Hindlimb muscle (tissue), 1 donor: ENCODE measurements at regions not wholly inside any gene's neighbourhood (a gene's known extent, or its start where the extent isn't known, plus 50 kb on each side); places are given as distances from the start of the nearest gene placed in this dataset.
A peak's percentile ranks its signal among the peaks of the same experiment; 100 is the strongest.
"Not testable (repeated sequence)": the region's sequence is repeated elsewhere in the genome, so short reads cannot be mapped to it uniquely, and the experiment has no call there.

Experiments
- DNase-seq: peaks from one replicate; pipeline ENCODE4 v3.0.0-alpha.2; 2013

DNA sequence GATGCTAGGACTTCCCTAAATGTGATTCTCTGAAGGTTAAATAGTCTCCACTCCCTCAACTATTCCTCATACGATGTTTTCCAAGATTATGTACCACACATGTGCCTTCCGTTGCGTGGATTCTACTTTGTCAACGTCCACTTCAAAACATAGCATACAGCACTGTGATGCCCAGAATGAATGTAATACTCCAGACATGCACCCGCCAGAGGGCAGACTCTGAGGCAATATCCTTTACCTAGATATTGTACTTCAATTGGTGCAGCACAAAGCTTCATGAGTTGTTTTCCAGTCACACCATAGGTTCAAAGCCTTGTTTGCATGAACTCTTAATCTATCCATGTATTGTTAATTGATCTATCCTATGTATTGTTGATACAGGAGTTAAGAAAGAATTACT is 201.0 kb upstream of the NABP1 start:
- no peak for DNase-seq

DNA sequence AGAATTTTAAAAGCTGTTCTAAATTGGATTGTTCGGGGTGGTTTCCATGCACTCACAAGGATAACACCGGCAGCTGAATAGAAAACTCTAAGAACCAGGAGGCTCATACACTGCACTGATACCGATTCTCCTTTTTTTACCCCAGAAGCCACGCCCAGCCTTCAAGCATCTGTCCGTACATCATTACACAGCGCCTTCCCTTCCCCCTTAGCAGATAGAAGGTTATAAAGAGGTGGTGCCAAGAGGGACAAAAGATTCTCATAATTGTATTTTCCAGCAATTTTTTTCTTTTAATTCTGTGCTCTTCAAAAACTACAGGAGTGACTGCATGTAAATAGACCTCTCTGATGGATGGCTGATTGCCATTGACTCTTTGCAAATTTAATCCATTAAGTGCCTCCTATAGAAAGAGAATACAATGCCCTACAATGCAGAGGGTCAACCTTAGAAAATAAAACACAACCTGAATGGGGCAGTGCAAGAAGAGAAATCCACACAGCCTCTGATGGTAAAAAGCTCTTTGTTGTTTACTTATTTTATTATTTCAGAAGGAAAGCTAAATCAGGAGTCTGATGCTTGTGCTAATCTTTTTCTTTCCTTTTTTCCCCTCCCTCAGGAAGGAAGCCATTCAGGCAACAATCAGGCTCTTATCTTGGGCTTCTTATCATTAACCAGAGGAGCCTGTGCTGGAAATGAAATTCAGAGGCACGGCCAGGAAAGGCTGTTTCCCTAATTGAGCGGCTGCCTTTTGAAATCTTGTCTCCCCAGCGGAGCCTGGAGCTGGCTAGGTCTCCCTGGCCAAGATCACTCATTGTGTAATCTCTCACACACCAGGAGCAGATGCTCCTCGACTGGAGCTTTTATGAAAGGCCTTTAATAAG is 198.9 kb upstream of the NABP1 start:
- DNase-seq, result no peak

DNA sequence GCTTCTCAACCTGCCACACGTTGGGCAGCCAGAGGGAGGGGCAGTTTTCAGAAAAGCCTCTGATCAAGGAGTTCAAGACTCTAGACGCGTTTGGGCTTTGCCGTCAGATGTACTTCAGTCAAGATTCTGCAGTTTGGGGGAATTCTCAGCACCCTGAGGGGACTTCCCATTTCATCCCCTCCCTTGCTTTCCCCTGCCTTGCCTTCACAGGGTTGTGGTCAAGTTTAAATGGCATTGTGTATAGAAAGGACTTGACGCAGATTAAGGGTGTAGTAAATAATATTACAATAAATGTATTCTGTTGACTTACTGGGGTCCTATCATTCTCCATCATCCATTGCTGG is 198.3 kb upstream of the NABP1 start:
- no peak for DNase-seq

DNA sequence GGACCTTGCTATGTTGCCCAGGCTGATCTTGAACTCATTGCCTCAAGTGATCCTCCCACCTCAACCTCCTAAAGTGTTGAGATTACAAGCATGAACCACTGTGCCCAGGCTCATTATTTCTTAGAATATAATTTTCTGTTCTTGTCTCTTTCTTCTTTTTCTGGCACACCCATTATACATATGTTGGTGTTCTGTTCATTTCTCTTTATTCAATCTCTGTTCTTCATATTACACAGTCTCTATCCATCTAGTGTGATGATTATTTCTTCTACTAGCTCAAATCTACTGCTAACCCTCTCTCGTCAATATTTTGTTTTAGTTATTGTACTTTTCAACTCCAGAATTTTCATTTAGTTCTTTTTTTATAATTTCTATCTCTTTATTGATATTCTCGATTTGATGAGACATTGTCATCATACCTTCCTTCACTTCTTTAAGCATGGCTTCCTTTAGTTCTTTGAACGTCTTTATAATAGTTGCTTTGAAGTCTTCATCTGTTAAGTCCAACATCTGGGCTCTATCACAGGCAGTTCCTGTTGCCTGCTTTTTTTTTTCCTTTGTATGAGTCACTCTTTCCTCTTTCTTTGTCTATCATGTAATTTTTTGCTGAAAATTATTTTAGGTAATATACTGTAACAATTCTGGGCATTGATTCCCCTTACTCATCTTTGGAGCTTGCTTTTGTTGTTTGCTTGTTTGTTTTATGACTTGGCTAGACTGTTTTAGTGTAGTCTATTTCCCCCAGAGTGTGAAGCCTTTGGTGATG is 196.4 kb upstream of the NABP1 start:
- DNase-seq, result no peak

DNA sequence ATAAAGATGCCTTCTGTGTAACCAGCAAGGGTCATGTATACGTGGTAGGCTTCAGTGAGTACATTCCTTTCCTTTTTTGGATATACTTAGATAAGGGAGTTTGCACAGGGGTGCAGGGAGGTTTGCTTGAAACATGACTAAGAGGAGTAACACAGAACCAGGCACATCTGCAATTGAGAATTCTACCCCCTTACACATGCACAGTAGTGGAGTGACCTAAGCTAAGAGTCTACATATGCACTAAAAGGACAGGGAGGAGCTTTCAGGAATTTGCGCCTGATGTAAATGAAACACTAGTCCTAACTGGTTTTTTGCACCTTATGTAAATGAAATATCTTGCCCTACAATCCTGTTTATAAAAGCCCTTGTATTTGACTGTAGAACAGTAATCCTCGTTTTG is 194.8 kb upstream of the NABP1 start:
- no peak for DNase-seq

DNA sequence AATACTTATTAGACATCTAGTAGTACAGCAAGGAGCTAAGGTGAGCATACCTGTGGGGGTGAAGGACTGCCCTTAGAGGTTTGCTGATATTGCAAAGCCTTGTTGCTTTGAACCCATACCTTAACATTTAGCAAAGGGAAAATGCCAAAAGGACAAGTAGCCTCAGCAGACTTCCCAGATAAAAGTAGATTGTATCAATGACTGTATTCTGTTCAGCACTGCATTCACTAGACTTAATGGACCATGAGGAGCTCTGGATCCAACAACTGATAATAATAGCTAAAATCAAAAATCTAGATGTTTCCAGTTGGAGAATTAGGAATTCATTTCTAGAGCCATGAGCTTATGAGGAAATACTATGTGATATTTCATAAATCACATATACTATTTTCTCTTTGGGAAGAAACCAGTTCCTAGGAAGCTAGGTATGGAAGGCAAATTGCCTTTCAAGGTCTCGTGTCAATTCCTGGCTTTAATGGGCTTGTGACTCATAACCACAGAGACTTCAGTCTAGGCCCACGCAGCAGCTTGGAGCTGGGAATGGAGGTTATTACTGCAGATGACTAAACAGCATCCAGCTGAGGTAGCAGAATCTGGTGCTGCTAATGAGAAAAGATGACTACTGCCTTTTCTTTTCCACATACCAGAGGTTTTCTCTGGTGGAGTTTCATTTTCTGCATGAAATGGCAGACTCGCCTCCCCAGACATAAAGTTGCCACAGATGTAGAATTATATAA is 191.2 kb upstream of the NABP1 start:
- no peak for DNase-seq

DNA sequence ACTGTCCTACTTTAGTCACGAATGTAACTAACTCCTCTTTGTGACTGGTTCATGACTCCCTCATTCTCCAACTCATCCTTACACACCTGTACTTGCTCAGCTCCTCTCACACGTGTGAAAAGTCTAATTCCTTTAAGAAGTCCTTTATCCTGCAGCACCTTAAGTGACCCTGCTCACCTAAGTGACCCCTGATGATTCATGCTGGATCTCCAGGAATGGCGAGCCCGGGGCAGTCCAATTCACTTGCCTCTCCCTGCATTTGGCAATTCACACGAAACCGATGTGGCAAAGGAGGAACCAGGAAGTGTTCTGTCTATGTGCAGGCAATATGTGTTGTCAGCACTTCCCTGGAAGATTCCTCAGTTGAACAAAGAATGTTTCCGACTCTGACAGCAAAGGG is 189.8 kb upstream of the NABP1 start:
- DNase-seq, result no peak

DNA sequence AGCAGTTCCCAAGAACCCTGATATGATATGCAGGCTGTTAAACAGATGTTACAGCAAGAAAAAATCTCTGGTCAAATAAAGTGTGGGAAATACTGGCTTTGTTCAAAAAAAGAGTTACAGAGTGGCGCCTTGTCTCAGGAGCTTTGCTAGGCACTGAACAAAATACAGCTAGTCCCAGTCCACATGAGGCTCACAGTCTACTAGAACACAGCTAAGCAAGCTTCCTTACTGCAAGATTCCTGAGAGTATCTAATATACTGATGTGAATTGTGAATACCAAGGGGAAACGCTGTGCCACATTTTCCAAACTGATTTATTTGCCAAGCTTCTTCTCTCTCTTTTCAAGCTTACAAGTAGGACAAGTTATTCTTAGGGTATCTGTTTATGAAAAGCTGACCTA is 188.8 kb upstream of the NABP1 start:
- DNase-seq, result no peak

DNA sequence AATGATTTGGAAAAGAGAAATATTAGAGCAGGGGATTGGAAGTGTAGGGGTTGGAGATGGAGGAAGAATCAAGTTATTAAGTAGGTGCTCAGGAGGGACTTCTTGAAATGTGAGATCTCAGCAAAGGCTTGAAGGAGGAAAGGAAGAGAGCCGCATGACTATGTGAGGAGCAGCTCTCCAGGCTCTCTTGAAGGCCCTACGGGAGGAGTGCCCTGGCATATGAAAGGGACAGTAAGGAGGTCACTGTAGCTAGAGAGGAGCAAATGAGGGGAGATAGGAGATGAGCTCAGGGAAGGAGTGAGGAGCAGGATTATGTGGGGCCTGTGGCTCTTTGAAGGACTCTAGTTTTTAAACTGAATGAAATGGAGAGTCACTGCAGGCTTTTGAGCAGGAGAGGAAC is 181.1 kb upstream of the NABP1 start:
- no peak for DNase-seq

DNA sequence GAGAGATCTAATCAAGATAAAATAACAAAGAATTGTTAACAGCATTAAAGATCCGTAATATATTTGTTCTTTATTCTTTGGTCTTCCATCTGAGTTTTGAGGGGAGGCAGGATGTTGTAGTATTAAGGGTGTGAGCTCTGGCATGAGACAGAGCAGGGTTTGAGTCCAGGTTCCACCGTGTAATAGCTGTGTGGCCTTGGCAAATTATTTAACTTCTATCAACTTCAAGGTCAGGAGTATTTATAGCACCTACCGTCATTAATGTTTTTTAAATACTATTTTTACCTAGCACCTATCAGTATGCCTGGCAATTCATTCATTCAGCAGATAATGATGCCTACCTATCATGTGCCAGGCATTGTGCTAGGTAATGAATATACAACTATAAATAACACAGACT is 180.1 kb upstream of the NABP1 start:
- DNase-seq, result no peak

DNA sequence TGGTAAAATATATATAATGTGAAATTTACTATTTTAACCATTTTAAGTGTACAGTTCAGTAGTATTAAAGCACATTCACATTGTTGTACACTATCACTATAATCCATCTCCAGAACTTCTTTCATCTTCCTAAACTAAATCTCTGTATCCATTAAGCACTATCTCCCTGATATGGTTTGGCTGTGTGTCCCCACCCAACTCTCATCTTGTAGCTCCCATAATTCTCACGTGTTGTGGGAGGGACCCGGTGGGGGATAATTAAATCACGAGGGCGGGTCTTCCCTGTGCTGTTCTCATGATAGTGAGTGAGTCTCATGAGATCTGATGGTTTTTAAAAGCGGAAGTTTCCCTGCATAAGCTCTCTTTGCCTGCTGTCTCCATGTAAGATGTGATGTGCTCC is 178.9 kb upstream of the NABP1 start:
- no peak for DNase-seq

DNA sequence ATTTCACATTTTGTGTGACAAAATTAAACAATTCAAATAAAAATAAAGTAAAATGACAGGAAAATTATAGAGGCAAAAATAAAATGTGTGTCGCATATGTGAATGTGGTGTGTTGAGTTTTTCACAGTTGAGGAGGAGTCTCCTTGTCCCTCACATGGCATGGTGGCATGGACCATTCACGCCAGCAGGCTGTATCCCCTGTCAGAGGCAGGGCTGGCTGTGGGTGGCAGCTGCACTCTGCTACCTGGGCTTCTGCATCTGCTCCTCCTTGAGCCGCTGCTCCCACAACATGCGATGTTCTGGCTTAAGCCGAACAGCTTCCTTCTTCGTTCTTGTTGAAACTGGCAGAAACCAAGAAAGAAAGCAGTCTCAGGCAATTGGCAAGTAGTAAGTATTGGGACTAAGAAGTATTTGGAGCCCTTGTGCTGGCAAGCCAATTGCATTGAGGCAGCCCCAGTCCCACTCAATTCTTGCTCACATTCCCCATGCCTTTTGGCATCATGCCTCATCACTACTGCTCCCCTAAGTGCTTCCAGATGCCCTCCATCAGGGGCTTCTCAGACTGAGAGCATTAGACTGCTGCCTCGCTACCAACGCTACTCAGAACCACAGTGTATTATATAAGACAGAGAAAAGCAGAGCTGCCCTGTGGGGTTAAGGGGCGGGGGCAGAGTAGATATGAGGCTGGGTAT is 177.9 kb upstream of the NABP1 start:
- DNase-seq, result peak; percentile 46

DNA sequence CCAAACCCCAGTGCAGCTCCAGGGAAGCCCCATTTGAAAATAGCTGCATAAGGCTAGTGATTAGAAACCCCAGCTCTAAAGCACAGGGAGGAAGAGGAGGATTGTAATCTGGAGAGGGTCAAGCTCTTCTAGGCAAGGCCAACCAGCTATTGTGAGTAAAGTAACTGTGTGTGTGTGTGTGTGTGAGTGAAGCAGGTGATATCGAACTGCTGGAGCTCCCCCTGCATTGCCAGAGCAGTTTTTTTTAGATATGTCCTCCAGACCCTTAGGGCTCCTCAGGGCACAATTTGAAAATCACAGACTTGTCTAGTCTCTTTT is 177.4 kb upstream of the NABP1 start:
- DNase-seq, result no peak

DNA sequence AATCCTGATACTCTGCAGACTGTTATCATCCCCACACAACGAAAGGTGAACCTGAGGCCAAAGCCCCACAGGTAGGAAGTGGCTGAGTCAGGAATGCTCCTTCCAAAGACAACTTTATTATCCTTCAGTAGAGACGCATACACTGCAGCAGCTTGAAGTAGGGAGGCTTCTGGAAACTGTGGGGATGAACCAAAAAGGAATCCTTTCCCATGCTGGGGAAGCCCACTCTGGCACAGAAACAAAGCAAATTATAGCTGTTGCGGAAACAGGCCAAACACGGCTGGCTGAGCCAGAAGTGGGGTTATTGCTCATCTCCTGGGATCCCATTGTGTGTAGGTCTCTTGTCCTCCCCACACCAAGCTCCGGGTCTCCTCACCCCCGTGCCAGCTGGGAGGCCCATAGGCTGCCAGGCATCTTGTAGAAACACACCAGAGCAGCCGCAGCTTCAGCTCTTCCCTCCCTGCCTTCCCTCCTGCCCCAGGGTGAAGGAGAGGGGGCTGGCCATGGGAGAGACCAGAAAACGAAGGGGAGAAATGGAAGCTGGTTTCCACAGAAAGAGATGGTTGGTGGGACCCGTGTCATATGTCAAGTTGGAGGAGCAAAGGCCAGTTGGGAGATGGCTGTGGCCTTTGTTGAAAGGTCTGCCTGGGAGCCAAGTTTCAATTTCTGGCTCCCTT is 176.9 kb upstream of the NABP1 start:
- DNase-seq, result peak; percentile 60

DNA sequence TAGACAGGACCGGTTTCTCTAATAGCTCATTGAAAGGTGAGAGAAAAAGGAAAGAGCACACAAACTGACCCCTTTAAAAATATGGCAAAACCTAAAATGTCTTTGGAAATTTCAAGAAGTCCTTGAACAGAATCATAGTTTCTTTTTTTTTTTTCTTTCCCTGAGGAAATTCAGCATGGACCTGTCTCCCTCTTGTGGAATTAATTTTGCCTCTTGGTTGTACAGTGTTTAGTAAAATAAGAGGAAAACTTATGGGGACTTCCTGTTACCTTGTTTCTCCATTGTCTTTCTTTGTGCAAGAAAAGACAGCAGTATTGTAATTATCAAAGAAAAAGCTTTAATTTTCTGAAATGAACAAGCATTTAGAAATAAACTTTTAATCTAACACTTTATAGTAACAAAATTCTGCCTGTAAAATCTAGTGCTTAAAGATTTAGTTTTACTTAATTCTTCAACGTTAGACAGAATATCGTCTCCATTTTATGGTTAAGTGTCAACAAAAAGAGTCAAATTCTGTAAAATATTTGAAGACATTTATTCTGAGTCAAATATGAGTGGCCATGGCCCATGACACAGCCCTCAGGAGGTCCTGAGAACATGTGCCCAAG is 176.3 kb upstream of the NABP1 start:
- peak; percentile 47 for DNase-seq

DNA sequence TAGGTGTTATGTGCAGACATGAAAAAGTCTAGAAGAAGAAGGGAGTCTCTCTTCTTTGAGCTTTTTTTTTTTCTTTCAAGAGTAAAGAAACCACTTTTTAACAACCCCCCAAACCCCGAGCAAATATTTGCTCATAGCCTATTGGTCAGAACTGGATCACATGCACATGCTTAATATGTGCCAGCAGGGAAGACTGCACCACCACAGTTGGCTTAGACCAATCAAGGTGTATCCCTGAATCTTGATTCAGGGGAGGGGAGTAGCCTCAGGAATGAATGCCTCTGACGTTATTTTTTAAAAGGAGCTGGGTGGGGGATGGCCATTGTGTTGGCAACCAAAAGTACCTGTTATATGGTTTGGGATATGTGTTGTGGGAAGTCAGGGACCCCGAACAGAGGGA is 171.4 kb upstream of the NABP1 start:
- no peak for DNase-seq

DNA sequence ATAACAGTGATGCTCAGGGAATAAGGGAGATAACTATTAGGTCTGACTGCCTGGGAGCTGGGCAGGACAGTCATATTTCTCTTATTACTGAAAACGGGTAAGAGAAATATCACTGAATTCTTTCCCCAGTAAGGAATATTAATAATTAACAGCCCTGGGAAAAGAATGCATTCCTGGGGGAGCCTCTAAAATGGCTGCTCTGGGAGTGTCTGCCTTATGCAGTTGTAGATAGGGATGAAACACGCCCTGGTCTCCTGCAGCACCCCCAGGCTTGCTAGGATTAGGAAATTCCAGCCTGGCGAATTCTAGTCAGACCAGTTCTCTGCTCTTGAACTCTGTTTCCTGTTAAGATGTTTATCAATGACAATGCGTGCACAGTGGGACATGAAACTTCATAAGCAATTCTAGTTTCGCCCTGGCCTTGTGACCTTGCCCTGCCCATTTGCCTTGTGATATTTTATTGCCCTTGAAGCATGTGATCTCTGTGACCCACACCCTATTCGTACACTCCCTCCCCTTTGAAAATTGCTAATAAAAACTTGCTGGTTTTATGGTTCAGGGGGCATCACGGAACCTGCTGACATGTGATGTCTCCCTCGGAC is 170.6 kb upstream of the NABP1 start:
- DNase-seq, result not testable (repeated sequence)

DNA sequence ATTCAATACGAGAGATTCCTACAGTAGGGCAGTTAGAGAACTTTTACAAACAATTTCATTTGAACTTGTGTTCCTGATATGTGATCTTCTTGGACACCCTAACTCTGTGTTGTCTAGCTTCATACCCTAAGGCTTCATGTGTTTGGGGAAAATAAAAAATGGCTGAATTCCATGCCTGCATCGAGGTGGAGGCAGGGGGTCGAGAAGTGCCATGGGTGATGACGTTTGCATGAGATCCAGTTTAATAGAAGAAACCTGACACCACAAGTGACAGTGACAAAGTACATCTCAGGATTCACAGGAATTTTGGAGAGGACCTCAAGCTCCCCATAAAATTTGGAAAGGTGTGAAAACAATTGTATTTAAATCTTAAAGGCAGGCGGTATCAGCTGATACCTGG is 169.2 kb upstream of the NABP1 start:
- DNase-seq, result no peak

DNA sequence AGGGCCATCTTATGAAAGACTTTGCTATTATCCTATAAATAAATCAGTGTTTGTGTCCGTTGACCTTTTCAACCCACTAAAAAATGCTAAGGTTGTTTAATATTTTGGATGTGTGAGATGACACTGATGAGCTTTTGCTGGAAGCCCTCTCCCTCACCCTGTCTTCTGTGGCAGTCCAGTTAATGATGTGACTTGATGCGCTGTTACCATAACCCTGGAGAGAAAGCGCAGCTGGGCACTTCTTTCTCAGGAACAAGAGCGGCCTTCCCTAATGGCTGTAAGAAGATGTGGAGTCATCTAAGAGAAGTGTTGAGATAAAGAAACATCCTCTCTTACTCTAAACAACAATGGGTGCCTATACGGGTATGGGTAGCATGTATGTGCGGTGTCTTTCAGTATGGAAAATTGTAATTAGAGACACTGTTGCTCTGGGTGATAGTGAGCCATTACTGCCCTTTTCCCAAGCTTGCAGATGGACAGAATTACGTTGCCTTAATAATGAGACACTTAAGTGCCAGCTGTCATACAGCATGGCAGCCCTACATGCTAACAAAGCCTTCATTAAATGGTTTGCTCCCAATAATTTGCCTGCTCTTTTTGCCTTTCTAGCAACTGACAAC is 165.6 kb upstream of the NABP1 start:
- no peak for DNase-seq

DNA sequence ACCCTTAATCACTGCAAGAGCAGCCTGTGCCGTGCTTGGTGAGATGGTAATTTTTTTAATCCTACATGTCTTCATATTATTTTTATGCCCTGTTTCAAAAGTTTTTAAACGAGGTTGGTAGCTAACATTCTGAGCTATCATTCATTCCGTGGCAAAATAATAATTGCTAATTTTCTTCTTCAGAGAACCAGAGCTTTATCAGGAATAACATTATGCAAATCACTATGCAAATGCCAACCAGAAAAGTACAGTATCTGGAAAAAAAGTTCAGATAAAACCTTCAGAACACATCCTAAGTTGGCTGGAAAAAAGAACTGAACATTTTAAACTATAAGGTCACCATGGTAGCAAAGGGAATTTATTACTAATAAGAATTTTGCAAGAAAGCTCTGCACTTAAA is 165.1 kb upstream of the NABP1 start:
- DNase-seq, result no peak

DNA sequence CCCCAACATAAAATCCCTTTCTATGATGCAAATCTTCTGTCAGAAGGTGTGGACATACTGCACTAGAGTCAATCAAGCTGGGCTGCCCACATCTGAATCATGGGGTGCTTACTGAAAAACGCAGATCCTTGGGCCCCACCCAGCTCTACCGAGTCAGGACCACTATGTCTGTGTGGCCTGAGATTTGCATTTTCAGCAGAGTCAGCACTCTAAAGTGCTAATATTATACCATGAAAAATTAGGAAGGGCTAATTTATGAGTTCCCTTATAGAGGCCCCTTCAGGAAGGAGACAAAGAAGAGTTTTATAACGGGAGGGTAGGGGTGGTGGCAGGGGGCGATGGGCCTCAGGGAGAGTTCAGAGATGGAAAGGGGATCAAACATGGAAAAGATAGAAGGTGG is 163.3 kb upstream of the NABP1 start:
- DNase-seq, result no peak
